D721Med (cell line): ENCODE measurements at regions not wholly inside any gene's neighbourhood (a gene's known extent, or its start where the extent isn't known, plus 50 kb on each side); places are given as distances from the start of the nearest gene placed in this dataset.

Experiments
- DNase-seq: peaks from one replicate; pipeline ENCODE4 v3.0.0; 2011; ENCODE audit warnings: low spot score; ENCODE audit not compliant: insufficient read length
- FAIRE-seq: peaks from 2 replicates; lab custom pipeline; 2011; peaks lifted over from hg19 to GRCh38; lab: Jason Lieb, UNC
- TF ChIP-seq, protein P1 (sequence below): IDR thresholded peaks from 2 replicates; pipeline ENCODE4 v1.5.1; 2012; ENCODE audit warnings: mild to moderate bottlenecking, control low read depth; ENCODE audit not compliant: insufficient read depth; ENCODE audit errors: missing control alignments

DNA sequence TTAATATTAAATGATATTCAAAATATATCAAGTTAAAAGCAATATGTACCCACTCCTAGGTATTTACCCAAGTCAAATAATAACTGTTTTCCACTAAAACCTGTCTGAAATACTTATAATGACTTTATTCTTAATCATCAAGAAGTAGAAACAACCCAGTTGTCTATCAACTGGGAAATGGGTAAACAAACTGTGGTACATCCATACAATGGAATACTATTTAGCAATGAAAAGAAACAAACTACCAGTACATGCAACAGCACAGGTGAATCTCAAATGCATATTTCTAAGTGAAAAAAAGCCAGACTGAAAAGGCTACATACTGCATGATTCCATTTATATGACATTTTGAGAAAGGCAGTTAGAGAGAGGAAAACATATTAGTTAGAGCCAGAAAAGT, 559.9 kb downstream of the MBD2 start:
- DNase-seq (no peak), FAIRE-seq (no peak)
- TF ChIP-seq, protein P1, sequence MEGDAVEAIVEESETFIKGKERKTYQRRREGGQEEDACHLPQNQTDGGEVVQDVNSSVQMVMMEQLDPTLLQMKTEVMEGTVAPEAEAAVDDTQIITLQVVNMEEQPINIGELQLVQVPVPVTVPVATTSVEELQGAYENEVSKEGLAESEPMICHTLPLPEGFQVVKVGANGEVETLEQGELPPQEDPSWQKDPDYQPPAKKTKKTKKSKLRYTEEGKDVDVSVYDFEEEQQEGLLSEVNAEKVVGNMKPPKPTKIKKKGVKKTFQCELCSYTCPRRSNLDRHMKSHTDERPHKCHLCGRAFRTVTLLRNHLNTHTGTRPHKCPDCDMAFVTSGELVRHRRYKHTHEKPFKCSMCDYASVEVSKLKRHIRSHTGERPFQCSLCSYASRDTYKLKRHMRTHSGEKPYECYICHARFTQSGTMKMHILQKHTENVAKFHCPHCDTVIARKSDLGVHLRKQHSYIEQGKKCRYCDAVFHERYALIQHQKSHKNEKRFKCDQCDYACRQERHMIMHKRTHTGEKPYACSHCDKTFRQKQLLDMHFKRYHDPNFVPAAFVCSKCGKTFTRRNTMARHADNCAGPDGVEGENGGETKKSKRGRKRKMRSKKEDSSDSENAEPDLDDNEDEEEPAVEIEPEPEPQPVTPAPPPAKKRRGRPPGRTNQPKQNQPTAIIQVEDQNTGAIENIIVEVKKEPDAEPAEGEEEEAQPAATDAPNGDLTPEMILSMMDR: no peak

DNA sequence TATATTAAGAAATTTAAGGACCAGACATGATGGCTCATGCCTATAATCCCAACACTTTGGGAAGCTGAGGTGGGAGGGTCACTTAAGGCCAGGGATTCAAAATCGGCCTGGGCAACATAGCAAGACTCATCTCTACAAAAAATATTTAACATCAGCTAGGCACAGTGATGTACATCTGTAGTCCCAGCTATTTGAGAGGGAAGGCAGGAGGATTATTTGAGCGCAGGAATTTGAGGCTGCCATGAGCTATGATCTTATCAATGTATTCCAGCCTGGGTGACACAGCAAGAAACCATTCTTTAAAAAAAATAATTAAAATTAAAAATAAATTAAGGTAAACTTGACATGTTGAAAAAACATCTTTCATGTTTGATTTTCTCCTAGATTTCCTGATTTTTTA, 564.2 kb downstream of the MBD2 start:
- TF ChIP-seq, protein P1: no peak
- no peak for FAIRE-seq
- DNase-seq: no peak

DNA sequence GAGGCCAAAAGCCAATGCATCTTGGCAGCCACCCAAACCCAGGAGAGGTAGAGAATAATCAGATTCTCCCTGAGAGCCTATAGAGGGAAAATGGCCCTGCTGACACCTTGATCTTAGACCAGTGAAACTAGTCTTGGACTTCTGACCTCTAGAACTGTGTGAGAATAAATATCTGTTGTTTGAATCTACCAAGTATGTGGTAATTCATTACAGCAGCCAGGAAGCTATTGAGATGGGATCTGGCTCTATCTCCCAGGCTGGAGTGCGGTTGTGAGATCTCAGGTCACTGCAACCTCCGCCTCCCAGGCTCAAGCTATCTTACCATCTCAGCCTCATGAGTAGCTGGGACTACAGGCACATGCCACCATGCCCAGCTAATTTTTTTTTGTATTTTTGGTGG, 567.2 kb downstream of the MBD2 start:
- no peak for DNase-seq
- FAIRE-seq: no peak
- TF ChIP-seq, protein P1: no peak

DNA sequence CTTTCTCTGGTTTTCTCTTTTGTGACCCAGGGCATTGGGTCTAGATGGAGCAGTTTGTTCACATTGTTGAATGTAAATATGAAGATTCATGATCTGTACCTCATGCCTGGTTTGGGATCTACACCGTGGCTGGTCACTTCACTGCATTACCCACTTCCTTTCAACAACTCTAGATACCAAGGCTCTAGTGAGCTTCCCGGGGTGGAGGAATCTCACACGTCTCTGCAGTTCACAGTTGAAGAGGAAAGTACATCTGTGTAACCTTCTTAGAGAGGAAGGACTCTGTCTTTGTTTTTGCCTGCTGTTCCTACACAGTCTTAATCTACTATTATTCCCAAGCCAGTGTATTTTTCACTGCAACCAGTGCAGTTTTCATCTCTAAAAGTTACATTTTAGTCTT, 574.8 kb downstream of the MBD2 start:
- TF ChIP-seq, protein P1: no peak
- no peak for DNase-seq
- no peak for FAIRE-seq

DNA sequence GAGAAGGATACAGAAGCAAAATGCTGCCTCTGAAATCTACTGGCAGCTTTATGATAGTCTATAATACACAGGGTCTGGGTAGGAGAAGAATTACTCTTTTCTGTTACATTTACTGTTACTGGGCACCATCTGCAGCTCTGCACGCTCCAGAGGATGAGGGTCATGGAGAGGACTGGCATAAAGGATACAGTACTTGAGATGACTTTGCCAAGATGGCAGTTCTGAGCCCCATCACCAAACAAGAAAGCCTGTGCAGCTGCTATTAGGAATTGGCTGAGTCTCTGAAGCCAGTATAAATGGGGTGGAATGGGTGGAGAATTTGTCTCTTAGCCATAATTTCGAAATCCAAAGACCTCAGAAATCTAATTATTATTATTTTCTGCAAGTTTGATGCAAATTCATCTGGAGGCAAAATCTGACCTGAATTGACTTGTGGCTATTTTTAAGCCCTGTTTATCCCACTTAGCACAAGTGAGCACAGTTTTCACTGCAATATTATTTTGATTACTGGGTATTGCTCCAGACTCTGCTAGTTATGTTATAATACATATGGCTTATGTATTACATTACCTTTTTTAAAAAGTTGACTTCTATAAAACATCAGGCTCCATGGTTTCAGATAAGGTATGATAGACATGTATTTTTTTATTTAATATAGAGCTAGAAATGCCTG, 579.5 kb downstream of the MBD2 start:
- TF ChIP-seq, protein P1: no peak
- DNase-seq: no peak
- FAIRE-seq: no peak

DNA sequence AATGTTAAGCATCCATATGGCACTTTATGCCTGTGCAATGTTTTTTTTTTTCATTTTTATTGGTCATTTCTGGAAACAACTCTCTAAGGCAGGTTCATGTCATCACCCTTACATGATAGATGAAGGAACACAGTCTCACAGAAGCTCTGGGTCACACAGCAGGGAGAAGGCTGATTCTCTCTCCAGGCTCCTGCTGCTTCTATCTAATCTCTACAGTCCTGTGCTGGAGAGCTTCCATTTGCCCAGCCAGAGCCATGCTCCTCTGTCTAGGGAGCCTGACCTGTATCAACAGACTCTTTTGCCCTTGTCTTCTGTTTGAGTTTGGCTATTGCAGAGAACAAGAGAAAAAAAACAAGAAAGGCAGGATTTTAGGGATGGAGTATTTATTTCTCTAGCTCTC, 584.8 kb downstream of the MBD2 start:
- FAIRE-seq (no peak), DNase-seq (no peak)
- TF ChIP-seq, protein P1: no peak

DNA sequence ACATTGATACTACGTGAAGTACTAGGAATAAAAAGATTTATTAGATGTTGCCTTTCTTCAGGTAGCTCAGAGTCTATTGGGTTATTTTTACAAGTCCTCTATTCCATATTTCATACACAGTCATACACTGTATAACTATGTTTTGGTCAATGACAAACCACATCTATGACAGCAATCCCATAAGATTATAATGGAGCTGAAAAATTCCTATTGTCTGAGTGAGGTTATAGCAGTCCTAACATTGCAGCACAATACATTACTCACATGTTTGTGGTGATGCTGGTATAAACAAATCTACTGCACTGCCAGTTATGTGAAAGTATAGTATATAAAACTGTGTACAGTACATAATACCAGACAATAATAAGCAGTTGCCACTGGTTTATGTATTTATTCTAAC, 595.1 kb downstream of the MBD2 start:
- TF ChIP-seq, protein P1: no peak
- DNase-seq: no peak
- FAIRE-seq: peak; percentile 86
